H1 (cell line): ENCODE measurements at regions not wholly inside any gene's neighbourhood (a gene's known extent, or its start where the extent isn't known, plus 50 kb on each side); places are given as distances from the start of the nearest gene placed in this dataset.

Experiments
- ATF3 ChIP-seq: IDR thresholded peaks from 2 replicates; pipeline ENCODE4 v1.6.1; 2011; ENCODE audit warnings: low read depth, mild to moderate bottlenecking, low read length; ENCODE audit not compliant: insufficient read depth
- BACH1 ChIP-seq: IDR thresholded peaks from 2 replicates; pipeline ENCODE4 v1.6.1; 2012; ENCODE audit warnings: low read length, improper control_type of control experiment
- EGR1 ChIP-seq: IDR thresholded peaks from 2 replicates; pipeline ENCODE4 v1.6.1; 2011; ENCODE audit warnings: low read depth, low read length, borderline replicate concordance
- FOSL1 ChIP-seq: IDR thresholded peaks from 2 replicates; pipeline ENCODE4 v1.6.1; 2011; ENCODE audit warnings: mild to moderate bottlenecking, low read depth, low read length, moderate library complexity; ENCODE audit not compliant: insufficient read depth
- KDM5A ChIP-seq: fragments of 200-600 bp; IDR thresholded peaks from 2 replicates; pipeline ENCODE4 v1.7.1; 2012; ENCODE audit warnings: mild to moderate bottlenecking, low read length, inconsistent platforms, mixed read lengths

DNA sequence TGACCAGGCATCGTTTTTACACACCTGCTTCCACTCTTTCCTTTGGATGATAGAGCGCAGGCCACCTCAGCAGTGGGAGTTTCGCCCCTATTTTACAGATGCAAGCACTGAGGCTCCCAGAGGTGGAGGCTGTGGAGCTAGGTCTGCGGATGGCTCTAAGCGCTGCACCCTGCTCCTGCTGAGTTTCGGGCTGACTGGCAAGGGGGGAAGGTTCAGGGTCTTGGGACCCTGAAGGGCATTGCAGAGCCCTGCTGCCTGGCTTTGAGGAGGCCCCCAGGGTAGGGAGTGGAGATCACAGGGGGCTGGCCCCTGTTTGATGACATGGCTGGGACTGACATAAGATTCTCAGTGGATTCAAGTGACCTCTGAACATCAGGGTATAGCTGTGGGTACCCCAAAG, 62.8 kb upstream of the NKX1-1 start (continued):
- TF ChIP-seq KDM5A, result no peak
- TF ChIP-seq ATF3, result no peak
- no peak for TF ChIP-seq BACH1
- TF ChIP-seq EGR1, result no peak
- no peak for TF ChIP-seq FOSL1
- TF ChIP-seq, all 59 proteins: peak for 0
